ENCODE measurements at regions not wholly inside any gene's neighbourhood (a gene's known extent, or its start where the extent isn't known, plus 50 kb on each side); places are given as distances from the start of the nearest gene placed in this dataset.

DNA sequence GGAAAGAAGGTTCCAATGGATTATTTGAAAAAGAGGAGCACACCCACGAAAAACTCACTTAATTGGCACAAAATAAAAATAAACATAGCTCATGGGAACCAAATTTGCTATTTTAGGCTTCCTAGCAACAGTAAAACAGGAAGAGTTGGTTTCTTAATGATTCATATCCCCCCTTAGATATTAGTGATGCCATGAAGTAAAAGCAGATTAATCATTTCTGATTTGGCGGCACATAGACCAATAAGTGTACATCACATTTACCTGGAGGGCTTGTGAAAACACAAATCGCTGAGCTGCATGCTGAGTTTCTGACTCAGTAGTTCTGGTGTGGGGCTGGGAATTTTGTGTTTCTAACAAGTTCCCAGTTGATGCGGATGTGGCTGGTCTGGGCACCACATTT, 260.4 kb downstream of the SLC4A3 start:
- TF ChIP-seq CTCF (IDR thresholded peaks at IDR 0.05 in 8 of 11, conservative IDR thresholded peaks at IDR 0.05 in 3 of 11) = no peak
- TF ChIP-seq POLR2A (IDR thresholded peaks at IDR 0.05) = no peak
- TF ChIP-seq POLR2AphosphoS5 (IDR thresholded peaks at IDR 0.05) = no peak
